Kidney (tissue), 13 donors: ENCODE measurements at regions not wholly inside any gene's neighbourhood (a gene's known extent, or its start where the extent isn't known, plus 50 kb on each side); places are given as distances from the start of the nearest gene placed in this dataset.

Experiments used
- DNase-seq, 5 donors: peaks; one replicate each; pipeline ENCODE4 v3.0.0-alpha.2; 2013 to 2020
- FAIRE-seq: peaks from 2 replicates; lab custom pipeline; 2012; peaks lifted over from hg19 to GRCh38; lab: Jason Lieb, UNC
- H3K27ac ChIP-seq, 2 donors: one replicate each; pipeline ENCODE4 v1.7.0; 2013; ENCODE audit warnings: low read depth in 2 of 2, low read length in 2 of 2, inconsistent platforms in 1 of 2
- H3K27me3 ChIP-seq: one replicate; pipeline ENCODE4 v1.7.1; 2013; ENCODE audit warnings: low read length, inconsistent platforms; ENCODE audit not compliant: control insufficient read depth, insufficient read depth
- H3K36me3 ChIP-seq, 3 donors: one replicate each; pipeline versions ENCODE4 v1.7.0 to v1.7.1; 2013; ENCODE audit warnings: low read length in 3 of 3, control low read depth in 1 of 3, inconsistent platforms in 1 of 3; ENCODE audit not compliant: insufficient read depth in 3 of 3, control insufficient read depth in 2 of 3
- H3K4me1 ChIP-seq, 3 donors: one replicate each; pipeline versions ENCODE4 v1.7.0 to v1.7.1; 2013; ENCODE audit warnings: low read length in 3 of 3, inconsistent platforms in 1 of 3, low read depth in 1 of 3; ENCODE audit not compliant: control insufficient read depth in 2 of 3, insufficient read depth in 2 of 3
- H3K4me3 ChIP-seq, 3 donors: one replicate each; pipeline versions ENCODE4 v1.7.0 to v1.8.1; 2013; ENCODE audit warnings: low read length in 3 of 3, control low read depth in 1 of 3, inconsistent platforms in 1 of 3
- H3K9ac ChIP-seq, 3 donors: one replicate each; pipeline versions ENCODE4 v1.7.0 to v1.7.1; 2013; ENCODE audit warnings: low read length in 3 of 3, control low read depth in 1 of 3, inconsistent platforms in 1 of 3
- H3K9me3 ChIP-seq, 3 donors: one replicate each; pipeline versions ENCODE4 v1.7.0 to v1.7.1; 2013; ENCODE audit warnings: low read length in 3 of 3, control low read depth in 1 of 3, inconsistent platforms in 1 of 3; ENCODE audit not compliant: control insufficient read depth in 2 of 3, insufficient read depth in 1 of 3
- intact Hi-C: fragments of 100-400 bp; cut with DNase I; formaldehyde crosslinking; loops from one replicate; pipeline ENCODE4 v1.11.1; 2022
- TF ChIP-seq, protein P1 (sequence below): IDR thresholded peaks from 3 replicates; pipeline ENCODE4 v1.5.1; 2012; ENCODE audit warnings: mild to moderate bottlenecking, moderate library complexity, borderline replicate concordance; ENCODE audit not compliant: insufficient read depth; ENCODE audit errors: extremely low read depth
- donor health status: control.
- donor health status: control.
- donor health status: control.
- donor health status: control.
- donor health status: control.
- donor health status: DM: yes; HTN: yes; CAD: no.
- donor health status: Normal renal cell carcinoma (clear cell type).

DNA sequence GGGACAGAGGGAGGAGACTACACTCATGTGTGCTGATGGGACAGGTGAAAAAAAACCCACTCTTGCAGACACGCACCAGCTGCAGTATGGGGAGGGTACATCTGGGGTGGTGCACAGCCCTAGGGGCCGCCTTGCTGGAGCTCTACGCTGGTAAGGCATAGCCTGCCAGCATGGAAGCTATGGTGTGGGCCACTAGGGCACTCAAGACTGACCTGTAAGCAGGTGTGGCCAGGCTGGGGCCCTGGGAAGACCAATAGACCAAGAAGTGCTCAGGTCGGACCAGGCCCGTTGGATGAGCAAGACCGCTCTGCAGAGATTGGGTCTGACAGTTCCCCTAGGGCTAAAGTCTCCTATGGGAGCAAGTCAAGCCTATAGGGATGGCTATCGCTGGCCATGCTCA lies 314.8 kb downstream of the FAM47A start:
- no peaks in the 10 kb centered on the region for H3K36me3 ChIP-seq
- no peaks in the 10 kb centered on the region for H3K9me3 ChIP-seq
- DNase-seq, result peak in 1 of 5 donors; percentile 58
- no peak overlapping the region for H3K4me3 ChIP-seq
- no peak for FAIRE-seq
- H3K4me1 ChIP-seq, result no peaks in the 10 kb centered on the region
- TF ChIP-seq, protein P1, sequence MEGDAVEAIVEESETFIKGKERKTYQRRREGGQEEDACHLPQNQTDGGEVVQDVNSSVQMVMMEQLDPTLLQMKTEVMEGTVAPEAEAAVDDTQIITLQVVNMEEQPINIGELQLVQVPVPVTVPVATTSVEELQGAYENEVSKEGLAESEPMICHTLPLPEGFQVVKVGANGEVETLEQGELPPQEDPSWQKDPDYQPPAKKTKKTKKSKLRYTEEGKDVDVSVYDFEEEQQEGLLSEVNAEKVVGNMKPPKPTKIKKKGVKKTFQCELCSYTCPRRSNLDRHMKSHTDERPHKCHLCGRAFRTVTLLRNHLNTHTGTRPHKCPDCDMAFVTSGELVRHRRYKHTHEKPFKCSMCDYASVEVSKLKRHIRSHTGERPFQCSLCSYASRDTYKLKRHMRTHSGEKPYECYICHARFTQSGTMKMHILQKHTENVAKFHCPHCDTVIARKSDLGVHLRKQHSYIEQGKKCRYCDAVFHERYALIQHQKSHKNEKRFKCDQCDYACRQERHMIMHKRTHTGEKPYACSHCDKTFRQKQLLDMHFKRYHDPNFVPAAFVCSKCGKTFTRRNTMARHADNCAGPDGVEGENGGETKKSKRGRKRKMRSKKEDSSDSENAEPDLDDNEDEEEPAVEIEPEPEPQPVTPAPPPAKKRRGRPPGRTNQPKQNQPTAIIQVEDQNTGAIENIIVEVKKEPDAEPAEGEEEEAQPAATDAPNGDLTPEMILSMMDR, result no peak
- H3K27ac ChIP-seq, result no peak overlapping the region
- intact Hi-C loops, result no loop called here
- H3K27me3 ChIP-seq, result no peaks in the 10 kb centered on the region
- no peak overlapping the region for H3K9ac ChIP-seq

DNA sequence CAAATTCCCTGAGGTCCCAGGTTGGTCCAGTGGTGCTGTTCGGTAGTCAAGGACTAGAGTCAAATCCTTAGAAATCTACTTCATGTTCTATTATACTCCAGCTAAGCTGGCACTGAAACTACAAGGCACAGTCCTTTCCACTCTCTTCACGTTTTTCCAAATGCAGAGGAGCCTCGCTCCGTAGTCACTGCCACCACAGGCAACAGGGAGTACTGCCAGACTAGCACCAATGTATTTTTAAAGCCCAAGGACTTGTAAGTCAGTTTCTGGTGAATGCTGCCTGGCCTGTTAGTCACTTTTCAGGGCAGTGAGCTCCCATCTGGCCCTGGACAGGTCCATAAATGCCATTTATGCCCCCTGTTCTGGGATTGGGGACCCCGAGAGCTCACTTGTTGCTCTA lies 323.5 kb downstream of the FAM47A start:
- Histone ChIP-seq H3K27ac (no peak overlapping the region), H3K9me3 (no peaks in the 10 kb centered on the region), H3K4me1 (no peaks in the 10 kb centered on the region), H3K9ac (no peak overlapping the region), H3K36me3 (no peaks in the 10 kb centered on the region), H3K27me3 (no peaks in the 10 kb centered on the region), H3K4me3 (no peak overlapping the region)
- intact Hi-C loops, result no loop called here
- no peak for DNase-seq
- TF ChIP-seq, protein P1, result no peak
- no peak for FAIRE-seq

DNA sequence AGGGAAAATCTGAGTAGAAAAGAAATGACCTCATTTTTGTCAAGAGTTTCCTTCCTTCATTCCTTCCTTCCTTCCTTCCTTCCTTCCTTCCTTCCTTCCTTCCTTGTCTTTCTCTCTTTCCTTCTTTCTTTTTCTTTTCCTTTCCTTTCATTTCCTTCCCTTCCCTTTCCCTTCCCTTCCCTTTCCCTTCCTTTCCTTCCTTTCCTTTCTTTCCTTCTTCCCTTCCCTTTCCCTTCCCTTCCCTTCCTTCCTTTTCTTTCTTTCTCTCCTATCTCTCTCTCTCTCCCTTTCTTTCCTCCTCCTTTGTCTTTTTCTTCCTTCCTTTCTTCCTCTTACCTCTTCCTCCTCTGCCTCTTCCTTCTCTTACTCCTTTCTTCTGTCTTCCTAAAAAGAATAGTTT lies 347.6 kb downstream of the FAM47A start:
- Histone ChIP-seq H3K27ac (no peak overlapping the region), H3K4me3 (no peak overlapping the region), H3K36me3 (no peaks in the 10 kb centered on the region), H3K9ac (no peak overlapping the region), H3K9me3 (no peaks in the 10 kb centered on the region), H3K27me3 (no peaks in the 10 kb centered on the region), H3K4me1 (no peaks in the 10 kb centered on the region)
- DNase-seq (no peak), FAIRE-seq (no peak)
- intact Hi-C loops, result no loop called here
- TF ChIP-seq, protein P1, result no peak

DNA sequence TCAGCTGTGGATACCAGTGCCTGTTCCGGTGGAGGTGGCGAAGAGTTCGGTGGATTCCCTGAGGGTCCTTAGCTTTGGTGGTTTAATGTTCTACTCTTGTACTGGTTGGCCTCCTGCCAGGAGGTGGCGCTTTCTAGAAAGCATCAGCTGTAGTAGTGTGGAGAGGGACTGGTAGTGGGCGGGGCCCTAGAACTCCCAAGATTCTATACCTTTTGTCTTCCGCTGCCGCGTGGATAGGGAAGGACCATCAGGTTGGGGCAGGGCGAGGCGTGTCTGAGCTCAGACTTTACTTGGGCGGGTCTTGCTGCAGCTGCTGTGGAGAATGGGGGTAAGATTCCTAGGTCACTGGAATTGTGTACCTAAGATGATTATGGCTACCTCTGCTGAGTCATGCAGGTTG lies 390.3 kb downstream of the FAM47A start:
- H3K36me3 ChIP-seq, result no peaks in the 10 kb centered on the region
- H3K27ac ChIP-seq, result no peak overlapping the region
- H3K27me3 ChIP-seq, result no peaks in the 10 kb centered on the region
- TF ChIP-seq, protein P1, result no peak
- no peak overlapping the region for H3K9ac ChIP-seq
- FAIRE-seq (no peak), DNase-seq (no peak)
- H3K4me3 ChIP-seq, result no peak overlapping the region
- intact Hi-C loops, result no loop called here
- no peaks in the 10 kb centered on the region for H3K4me1 ChIP-seq
- no peaks in the 10 kb centered on the region for H3K9me3 ChIP-seq
